Calu3 (cell line): ENCODE measurements at regions not wholly inside any gene's neighbourhood (a gene's known extent, or its start where the extent isn't known, plus 50 kb on each side); places are given as distances from the start of the nearest gene placed in this dataset.

Source experiments
- BruUV-seq: library from RNA; stranded (reverse); fragments of 400-500 nt; replicated peaks from 2 replicates; lab custom pipeline; 2021; lab: Mats Ljungman, UMichigan
- CTCF ChIA-PET: fragments of 300-600 bp; sonication (Branson Sonifier 250); formaldehyde crosslinking; loops from one replicate; lab custom pipeline; 2022; ENCODE audit warnings: antibody characterized with exemption; lab: Charles Lee
- DNase-seq: peaks from one replicate; pipeline ENCODE4 v3.0.0; 2022
- H3K27ac Mint-ChIP-seq: one replicate; pipeline ENCODE4 v1.8.0; 2022; ENCODE audit warnings: mixed read lengths; ENCODE audit not compliant: unreplicated experiment
- H3K27me3 Mint-ChIP-seq: one replicate; pipeline ENCODE4 v1.8.0; 2022; ENCODE audit warnings: mixed read lengths; ENCODE audit not compliant: unreplicated experiment
- H3K36me3 Mint-ChIP-seq: one replicate; pipeline ENCODE4 v1.8.0; 2022; ENCODE audit warnings: mild to moderate bottlenecking, moderate library complexity, mixed read lengths; ENCODE audit not compliant: insufficient read depth, unreplicated experiment
- H3K4me1 Mint-ChIP-seq: one replicate; pipeline ENCODE4 v1.8.0; 2022; ENCODE audit warnings: mild to moderate bottlenecking, low read depth, mixed read lengths; ENCODE audit not compliant: unreplicated experiment
- H3K4me3 Mint-ChIP-seq: one replicate; pipeline ENCODE4 v1.8.0; 2022; ENCODE audit warnings: mild to moderate bottlenecking, low read depth, moderate library complexity, mixed read lengths; ENCODE audit not compliant: unreplicated experiment
- H3K9me3 Mint-ChIP-seq: one replicate; pipeline ENCODE4 v1.8.0; 2022; ENCODE audit warnings: low read depth, mixed read lengths; ENCODE audit not compliant: unreplicated experiment
- intact Hi-C: fragments of 100-400 bp; cut with micrococcal nuclease; formaldehyde crosslinking; loops from one replicate; pipeline ENCODE4 v1.10.0; 2022; ENCODE audit not compliant: unreplicated experiment
- TF ChIP-seq, protein P1 (sequence below): fragments of 200-600 bp; IDR thresholded peaks from one replicate; pipeline ENCODE4 v1.8.0; 2022; ENCODE audit warnings: antibody characterized with exemption; ENCODE audit not compliant: unreplicated experiment

GRCh38 chr12:58815235-58815634, 105.1 kb downstream of the LRIG3 start:
- no peaks in the 10 kb centered on the region for H3K4me1 Mint-ChIP-seq
- intact Hi-C loops = no loop called here
- CTCF ChIA-PET = no interaction called here
- DNase-seq = no peak
- H3K27ac Mint-ChIP-seq = no peak overlapping the region
- no TSS peak for BruUV-seq
- H3K27me3 Mint-ChIP-seq = no peaks in the 10 kb centered on the region
- TF ChIP-seq, protein P1, sequence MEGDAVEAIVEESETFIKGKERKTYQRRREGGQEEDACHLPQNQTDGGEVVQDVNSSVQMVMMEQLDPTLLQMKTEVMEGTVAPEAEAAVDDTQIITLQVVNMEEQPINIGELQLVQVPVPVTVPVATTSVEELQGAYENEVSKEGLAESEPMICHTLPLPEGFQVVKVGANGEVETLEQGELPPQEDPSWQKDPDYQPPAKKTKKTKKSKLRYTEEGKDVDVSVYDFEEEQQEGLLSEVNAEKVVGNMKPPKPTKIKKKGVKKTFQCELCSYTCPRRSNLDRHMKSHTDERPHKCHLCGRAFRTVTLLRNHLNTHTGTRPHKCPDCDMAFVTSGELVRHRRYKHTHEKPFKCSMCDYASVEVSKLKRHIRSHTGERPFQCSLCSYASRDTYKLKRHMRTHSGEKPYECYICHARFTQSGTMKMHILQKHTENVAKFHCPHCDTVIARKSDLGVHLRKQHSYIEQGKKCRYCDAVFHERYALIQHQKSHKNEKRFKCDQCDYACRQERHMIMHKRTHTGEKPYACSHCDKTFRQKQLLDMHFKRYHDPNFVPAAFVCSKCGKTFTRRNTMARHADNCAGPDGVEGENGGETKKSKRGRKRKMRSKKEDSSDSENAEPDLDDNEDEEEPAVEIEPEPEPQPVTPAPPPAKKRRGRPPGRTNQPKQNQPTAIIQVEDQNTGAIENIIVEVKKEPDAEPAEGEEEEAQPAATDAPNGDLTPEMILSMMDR = no peak
- no peaks in the 10 kb centered on the region for H3K36me3 Mint-ChIP-seq
- H3K9me3 Mint-ChIP-seq = no peaks in the 10 kb centered on the region
- H3K4me3 Mint-ChIP-seq = no peak overlapping the region

- DNase-seq = no peak
- no peak overlapping the region for H3K27ac Mint-ChIP-seq
- CTCF ChIA-PET = no interaction called here
- intact Hi-C loops = no loop called here
- H3K36me3 Mint-ChIP-seq = no peaks in the 10 kb centered on the region
- H3K4me1 Mint-ChIP-seq = no peaks in the 10 kb centered on the region
- H3K4me3 Mint-ChIP-seq = no peak overlapping the region
- no TSS peak for BruUV-seq
- H3K9me3 Mint-ChIP-seq = no peaks in the 10 kb centered on the region
- H3K27me3 Mint-ChIP-seq = no peaks in the 10 kb centered on the region
- TF ChIP-seq, protein P1 = no peak
These were observed 101.8 kb downstream of the LRIG3 start for GRCh38 chr12:58818546-58818945.

GRCh38 chr12:58819345-58819744, 101.0 kb downstream of the LRIG3 start:
- no peak overlapping the region for H3K4me3 Mint-ChIP-seq
- intact Hi-C loops = no loop called here
- TF ChIP-seq, protein P1 = no peak
- H3K27ac Mint-ChIP-seq = no peak overlapping the region
- H3K36me3 Mint-ChIP-seq = no peaks in the 10 kb centered on the region
- CTCF ChIA-PET = no interaction called here
- no peaks in the 10 kb centered on the region for H3K27me3 Mint-ChIP-seq
- no TSS peak for BruUV-seq
- no peaks in the 10 kb centered on the region for H3K4me1 Mint-ChIP-seq
- no peak for DNase-seq
- H3K9me3 Mint-ChIP-seq = no peaks in the 10 kb centered on the region

DNA sequence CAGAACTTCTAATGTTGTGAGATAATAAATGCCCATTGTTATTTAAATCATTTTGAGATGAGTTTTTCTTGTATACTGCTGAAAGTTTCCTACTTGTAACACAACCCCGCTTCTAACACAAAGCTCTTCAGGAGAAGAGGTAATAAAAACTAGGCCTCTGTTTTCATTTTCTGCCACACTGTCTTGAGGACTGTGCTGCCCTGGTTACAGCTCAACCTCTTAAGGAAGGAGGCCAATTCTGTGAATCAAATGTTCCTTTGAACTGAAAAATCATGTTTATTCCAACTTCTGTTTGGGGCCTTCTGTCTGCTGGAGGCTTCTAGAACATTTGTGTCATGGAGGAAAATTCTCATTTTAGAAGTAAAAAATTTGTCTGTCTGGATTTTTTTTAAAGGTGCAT, 100.3 kb downstream of the LRIG3 start:
- TF ChIP-seq, protein P1 = no peak
- Mint-ChIP-seq H3K36me3 (no peaks in the 10 kb centered on the region), H3K9me3 (no peaks in the 10 kb centered on the region), H3K27me3 (no peaks in the 10 kb centered on the region), H3K4me3 (no peak overlapping the region), H3K4me1 (no peaks in the 10 kb centered on the region), H3K27ac (no peak overlapping the region)
- DNase-seq = no peak
- CTCF ChIA-PET = no interaction called here
- BruUV-seq = no TSS peak
- intact Hi-C loops = no loop called here
